ENCODE measurements at regions not wholly inside any gene's neighbourhood (a gene's known extent, or its start where the extent isn't known, plus 50 kb on each side); places are given as distances from the start of the nearest gene placed in this dataset.
A peak's percentile ranks its signal among the peaks of the same experiment; 100 is the strongest.

DNA sequence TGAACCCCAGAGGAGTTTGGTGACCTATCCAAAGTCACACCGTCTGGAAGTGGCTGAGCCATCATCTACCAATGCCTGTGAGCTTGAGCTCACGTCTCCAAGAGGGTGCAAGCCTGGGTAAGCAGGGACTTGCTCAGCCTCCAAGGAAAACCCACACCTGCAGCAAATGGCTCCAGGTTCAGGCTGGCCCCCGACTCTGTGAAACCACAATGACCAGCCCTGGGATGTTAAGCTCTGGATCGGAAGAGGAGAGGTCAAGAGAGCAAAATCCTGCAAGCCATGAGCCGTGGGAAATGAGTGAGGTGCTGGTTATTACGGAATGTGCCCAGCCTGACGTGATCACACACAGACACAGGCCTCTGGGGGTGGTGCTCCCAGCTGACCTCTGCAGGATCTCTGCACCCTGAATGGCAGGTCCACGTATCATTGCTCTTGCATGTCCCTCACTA is 94.1 kb upstream of the OTOS start:
- intact Hi-C loops (cut with DNase I) = loop anchor here in 2 of 4 donors (10.0 kb wide), 2 partner anchors 110 to 330 kb away; partner anchors contain the start of genes DUSP28 (in 1 of the 2) and RNPEPL1 (in 1 of the 2)
- Histone ChIP-seq H3K27me3 (no peaks in the 10 kb centered on the region), H3K4me3 (no peak overlapping the region), H3K9me3 (no peaks in the 10 kb centered on the region), H3K27ac (peak overlapping the region; percentile 52 to 53), H3K4me1 (ENCODE audit: insufficient read depth) (peaks cover 30% of the 10 kb centered on the region), H3K36me3 (no peaks in the 10 kb centered on the region)
- WGBS, 3 donors = 81 to 85% (median 81%) methylated on average over 7 to 8 of the region's 8 CpGs
- DNase-seq = peak in 3 of 5 donors; percentile 30 to 35 (median 32)
- TF ChIP-seq CTCF (IDR thresholded peaks at IDR 0.05) (no peak), EP300 (IDR thresholded peaks at IDR 0.05) (no peak), POLR2A (IDR thresholded peaks at IDR 0.05) (no peak)

DNA sequence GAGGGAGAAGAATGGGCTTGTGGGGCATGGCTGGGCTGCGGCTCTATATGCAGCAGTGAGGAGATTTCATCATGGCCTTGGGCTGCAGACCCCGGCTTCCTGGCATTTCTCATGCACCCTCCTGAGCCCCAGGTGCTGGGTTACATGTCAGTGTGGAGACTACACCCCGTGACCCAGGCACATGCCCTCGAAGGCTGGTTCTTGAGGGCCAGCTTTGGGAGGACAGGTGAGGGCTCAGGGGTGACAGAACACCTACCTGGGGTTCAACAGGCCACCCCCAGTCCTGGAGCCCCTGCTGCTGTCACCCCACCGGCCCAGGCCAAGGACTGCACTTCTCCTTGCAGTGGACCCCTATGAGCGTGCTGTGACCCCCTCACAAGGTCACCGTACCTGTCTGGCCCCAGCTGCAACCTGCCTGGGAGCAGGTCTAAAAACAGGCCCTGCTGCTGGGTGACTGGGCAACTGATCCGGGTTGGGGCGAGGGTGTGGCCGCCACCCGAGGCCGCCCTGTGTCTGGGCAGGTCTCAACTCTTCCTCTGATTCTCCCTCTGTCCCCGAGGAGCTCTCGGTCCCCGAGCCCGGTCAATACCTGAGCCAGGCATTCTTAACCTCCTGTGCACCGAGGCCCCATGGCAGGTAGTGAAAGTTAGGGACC is 94.8 kb upstream of the OTOS start:
- Histone ChIP-seq H3K4me3 (no peak overlapping the region), H3K27me3 (no peaks in the 10 kb centered on the region), H3K36me3 (no peaks in the 10 kb centered on the region), H3K9me3 (no peaks in the 10 kb centered on the region), H3K27ac (peak overlapping the region; percentile 20 to 76), H3K4me1 (ENCODE audit: insufficient read depth) (peaks cover 32% of the 10 kb centered on the region)
- intact Hi-C loops (cut with DNase I) = loop anchor here in 2 of 4 donors (10.0 kb wide), 2 partner anchors 110 to 330 kb away; partner anchors contain the start of genes DUSP28 (in 1 of the 2) and RNPEPL1 (in 1 of the 2)
- peak in 4 of 5 donors; percentile 19 to 44 (median 40) for DNase-seq
- WGBS, 3 donors = 92 to 93% (median 93%) methylated on average over 17 of the region's 17 CpGs
- TF ChIP-seq EP300 (IDR thresholded peaks at IDR 0.05) (no peak), POLR2A (IDR thresholded peaks at IDR 0.05) (no peak), CTCF (IDR thresholded peaks at IDR 0.05) (no peak)

- intact Hi-C loops (cut with DNase I) = loop anchor here in 2 of 4 donors (10.0 kb wide), 2 partner anchors 109 to 329 kb away; partner anchors contain the start of genes DUSP28 (in 1 of the 2) and RNPEPL1 (in 1 of the 2)
- peak in 2 of 5 donors; percentile 17 to 34 for DNase-seq
- WGBS, 3 donors = 93 to 97% (median 93%) methylated on average over 8 of the region's 8 CpGs
- TF ChIP-seq EP300 (IDR thresholded peaks at IDR 0.05) (no peak), POLR2A (IDR thresholded peaks at IDR 0.05) (no peak), CTCF (IDR thresholded peaks at IDR 0.05) (no peak)
- no peaks in the 10 kb centered on the region for H3K36me3 ChIP-seq
- no peaks in the 10 kb centered on the region for H3K27me3 ChIP-seq
- no peaks in the 10 kb centered on the region for H3K9me3 ChIP-seq
- peak overlapping the region; percentile 76 to 80 for H3K27ac ChIP-seq
- no peak overlapping the region for H3K4me3 ChIP-seq
- peaks cover 32% of the 10 kb centered on the region for H3K4me1 ChIP-seq (ENCODE audit: insufficient read depth)
These were observed 95.4 kb upstream of the OTOS start for GRCh38 chr2:240235811-240236210.

GRCh38 chr2:240236217-240237111 is 96.0 kb upstream of the OTOS start:
- H3K4me1 ChIP-seq (ENCODE audit: insufficient read depth) = peaks cover 32% of the 10 kb centered on the region
- H3K36me3 ChIP-seq = no peaks in the 10 kb centered on the region
- no peaks in the 10 kb centered on the region for H3K27me3 ChIP-seq
- TF ChIP-seq POLR2A (IDR thresholded peaks at IDR 0.05) = no peak
- TF ChIP-seq CTCF (IDR thresholded peaks at IDR 0.05) = no peak
- TF ChIP-seq EP300 (IDR thresholded peaks at IDR 0.05) = no peak
- peak; percentile 61 to 67 (median 65) for DNase-seq
- H3K27ac ChIP-seq = peak overlapping the region; percentile 76 to 80
- 26 to 49% (median 39%) methylated on average over 10 to 12 of the region's 12 CpGs for WGBS, 3 donors
- no peak overlapping the region for H3K4me3 ChIP-seq
- no peaks in the 10 kb centered on the region for H3K9me3 ChIP-seq
- intact Hi-C loops (cut with DNase I) = loop anchor here in 2 of 4 donors (10.0 kb wide), 2 partner anchors 108 to 328 kb away; partner anchors contain the start of genes DUSP28 (in 1 of the 2) and RNPEPL1 (in 1 of the 2)
